CD4-positive, alpha-beta T cell treated with Interleukin-15 for 4 hours (primary cell): ENCODE measurements at regions not wholly inside any gene's neighbourhood (a gene's known extent, or its start where the extent isn't known, plus 50 kb on each side); places are given as distances from the start of the nearest gene placed in this dataset.
"Not testable (repeated sequence)": the region's sequence is repeated elsewhere in the genome, so short reads cannot be mapped to it uniquely, and the experiment has no call there.

Experiments used
- DNase-seq: peaks from one replicate; pipeline ENCODE4 v3.0.0-alpha.2; 2020; ENCODE audit warnings: low spot score

DNA sequence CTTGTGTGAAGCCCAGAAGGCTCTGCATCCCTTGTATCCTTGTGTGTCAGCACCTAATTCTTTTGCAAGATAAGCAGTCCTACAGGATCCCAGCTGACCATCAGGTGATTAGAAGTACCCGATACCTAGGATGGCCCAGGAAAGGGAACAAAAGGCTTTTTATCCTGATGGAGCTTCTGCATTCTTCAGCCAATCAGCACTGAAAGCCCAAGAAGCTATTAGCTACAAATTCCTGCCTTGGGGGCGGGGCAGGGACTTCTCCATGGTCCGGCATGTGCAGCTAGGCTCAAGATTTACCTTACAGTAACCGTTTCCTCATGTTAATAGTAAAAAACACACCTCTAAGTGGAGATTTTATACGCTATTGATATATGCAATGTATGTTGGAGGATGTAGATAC is 264.6 kb upstream of the THUMPD2 start:
- DNase-seq = no peak

DNA sequence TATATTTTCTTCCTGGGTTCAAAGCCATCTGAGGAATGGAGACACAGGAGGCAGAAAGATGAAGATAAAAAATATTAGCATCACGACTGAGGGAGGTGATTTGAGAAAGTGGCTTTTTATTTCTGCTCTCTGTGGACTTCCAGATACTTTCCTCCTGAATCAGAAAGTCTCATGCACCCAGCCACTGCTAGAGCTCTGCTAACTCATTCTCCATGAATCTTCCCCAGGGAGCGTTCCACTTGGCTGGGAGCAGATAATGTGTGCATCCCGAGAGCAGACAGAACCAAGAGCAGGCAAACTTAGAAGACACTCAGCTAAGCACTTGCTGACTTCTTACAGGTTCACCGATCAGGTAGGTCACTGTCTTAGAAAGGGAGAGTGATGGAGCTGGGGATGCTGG is 264.1 kb upstream of the THUMPD2 start:
- no peak for DNase-seq

GRCh38 chr2:40041422-40042382 is 262.6 kb upstream of the THUMPD2 start:
- no peak for DNase-seq

DNA sequence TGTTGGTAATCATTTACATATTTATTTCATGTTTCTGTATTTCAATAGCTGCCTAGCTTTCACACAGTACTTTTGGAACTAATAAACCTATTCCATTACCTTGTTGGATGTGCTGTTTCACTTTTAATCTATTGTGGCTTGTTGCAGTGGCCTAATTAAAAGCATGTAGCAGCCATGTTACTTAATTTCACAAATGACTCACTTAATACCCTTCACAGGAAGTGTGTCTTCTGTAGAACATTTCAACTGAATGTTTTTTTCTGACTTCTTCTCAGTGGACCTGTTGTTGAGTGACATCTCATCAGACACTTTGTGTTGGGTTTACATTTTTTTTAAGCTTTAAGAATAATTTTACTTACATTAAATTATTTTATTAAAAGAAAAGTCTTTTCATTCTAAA is 260.5 kb upstream of the THUMPD2 start:
- no peak for DNase-seq

DNA sequence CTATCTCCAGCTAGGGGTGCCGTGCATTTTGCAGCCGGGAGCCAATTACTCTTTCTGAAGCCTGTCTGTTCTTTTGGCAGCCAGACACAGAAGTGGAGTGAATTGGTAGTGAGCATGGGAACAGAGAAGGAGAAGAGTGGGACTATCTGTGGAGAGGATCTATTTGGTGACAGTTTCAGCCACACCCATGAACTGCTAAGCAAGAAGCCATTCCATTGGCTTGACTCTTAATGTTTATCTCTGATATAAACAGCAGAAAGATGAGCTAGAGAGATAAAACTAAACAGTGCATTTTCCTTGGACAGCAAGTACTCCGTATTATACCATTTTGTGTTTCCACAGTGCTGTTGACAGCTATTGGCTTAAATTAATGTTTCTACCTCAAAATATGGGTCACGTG is 259.6 kb upstream of the THUMPD2 start:
- DNase-seq = no peak

DNA sequence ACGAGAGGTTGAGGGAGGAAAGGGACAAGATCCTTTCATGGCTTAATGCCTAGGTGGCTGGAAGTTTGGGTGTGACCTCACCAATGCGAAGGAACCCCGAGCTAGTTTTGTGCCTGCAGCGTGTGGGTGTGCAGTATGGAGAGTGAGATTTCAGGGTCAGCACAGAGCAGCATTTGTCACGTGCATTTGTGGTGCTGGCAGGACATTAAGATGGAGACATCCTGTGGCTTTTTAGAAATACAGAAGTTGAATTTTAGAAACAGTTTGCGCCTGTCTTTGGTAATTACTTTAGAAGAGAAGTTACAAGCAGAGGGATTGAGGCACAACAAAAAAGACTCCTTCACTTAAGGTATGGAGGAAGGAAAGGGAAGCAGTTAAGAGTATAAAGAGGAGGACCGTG is 258.2 kb upstream of the THUMPD2 start:
- no peak for DNase-seq

DNA sequence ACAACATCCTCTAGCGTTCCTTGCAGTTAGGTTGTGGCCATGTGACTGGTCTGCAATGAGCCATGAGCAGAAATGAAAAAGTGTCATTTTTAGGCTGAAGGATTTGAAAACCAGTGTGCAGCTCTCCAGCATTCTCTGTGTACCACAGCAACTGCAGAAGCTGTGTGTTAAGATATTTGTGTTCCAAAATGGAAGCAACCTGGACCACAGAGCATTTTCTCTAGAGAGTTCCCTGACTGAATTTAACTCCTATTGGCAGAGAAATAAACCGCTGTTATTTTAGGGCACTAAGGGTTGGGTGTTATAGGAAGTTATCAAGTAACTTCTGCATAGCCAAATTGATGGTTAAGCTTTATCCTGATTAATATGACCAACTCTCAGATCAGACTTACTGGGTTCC is 257.2 kb upstream of the THUMPD2 start:
- DNase-seq = no peak

DNA sequence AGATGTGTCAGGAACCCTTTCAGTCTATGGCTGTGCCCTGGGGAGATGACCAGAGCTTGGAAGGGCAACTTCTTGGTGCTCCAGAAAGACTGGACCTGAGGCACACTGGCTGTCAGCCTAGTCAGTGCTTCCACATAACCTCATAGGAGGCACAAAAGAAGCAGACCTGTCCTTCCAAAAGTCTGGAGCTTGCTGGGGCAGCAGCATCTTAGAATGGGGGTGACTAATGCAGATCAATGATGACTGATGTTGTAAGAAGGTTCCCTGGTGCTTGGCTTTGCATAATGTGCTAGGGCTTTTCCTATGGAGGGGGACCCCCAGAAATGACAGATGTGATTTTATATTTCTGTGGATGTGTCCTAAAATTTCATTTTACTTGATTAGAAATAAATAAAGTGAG is 255.7 kb upstream of the THUMPD2 start:
- no peak for DNase-seq

DNA sequence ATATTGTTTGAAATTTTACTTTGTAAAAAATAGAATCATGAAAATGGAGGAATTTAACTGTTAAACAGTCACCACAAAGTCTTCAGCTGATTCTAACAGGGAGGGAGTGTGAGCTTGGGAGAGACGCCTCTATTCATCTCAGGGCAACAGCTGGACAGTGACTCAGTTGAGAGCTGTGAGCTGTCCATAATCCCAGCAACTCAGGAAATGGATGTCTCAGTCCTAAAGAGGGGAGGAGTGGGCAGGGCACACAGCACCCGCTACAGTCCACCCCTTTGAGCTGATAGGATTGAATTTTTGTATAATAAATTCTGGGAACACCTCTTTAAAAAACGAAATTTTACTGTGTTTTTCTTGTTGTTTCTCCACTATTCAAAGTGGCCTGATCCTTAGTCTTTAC is 255.1 kb upstream of the THUMPD2 start:
- no peak for DNase-seq

GRCh38 chr2:40033781-40034180 is 254.7 kb upstream of the THUMPD2 start:
- DNase-seq = no peak

DNA sequence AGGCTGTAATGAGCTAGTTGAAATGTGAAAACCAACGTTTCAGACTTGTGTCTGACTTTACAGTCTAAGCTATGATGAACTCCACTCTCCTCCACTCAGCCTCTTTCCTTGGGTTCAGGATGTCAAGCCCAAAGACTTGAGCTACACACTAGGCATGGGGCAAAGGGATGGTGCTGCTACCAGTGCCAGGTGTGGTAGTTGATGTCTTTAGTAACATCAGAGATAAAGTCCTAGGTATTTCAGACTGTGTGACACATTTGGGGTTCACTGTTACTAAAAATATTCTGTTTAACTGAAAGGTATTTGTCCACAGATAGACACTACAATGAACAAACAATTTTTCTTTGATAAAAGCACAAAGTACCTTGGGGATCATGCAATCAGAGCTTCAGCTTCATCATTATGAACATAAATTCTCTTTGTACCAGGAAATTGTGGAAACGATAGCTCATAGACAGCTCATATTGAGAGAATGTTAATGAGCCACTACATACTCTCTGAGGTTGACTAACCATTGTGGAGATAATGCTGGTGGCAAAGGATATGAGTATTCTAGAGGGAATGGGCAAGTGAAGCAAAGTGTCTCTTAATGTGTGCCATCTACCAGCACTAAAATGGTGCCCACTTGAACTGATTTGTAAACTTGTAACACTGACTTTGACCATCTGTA is 253.7 kb upstream of the THUMPD2 start:
- no peak for DNase-seq

- DNase-seq = no peak
Observed at GRCh38 chr2:40030456-40030975, 251.5 kb upstream of the THUMPD2 start.

- no peak for DNase-seq
Observed at GRCh38 chr2:40028792-40029488, 249.9 kb upstream of the THUMPD2 start.

DNA sequence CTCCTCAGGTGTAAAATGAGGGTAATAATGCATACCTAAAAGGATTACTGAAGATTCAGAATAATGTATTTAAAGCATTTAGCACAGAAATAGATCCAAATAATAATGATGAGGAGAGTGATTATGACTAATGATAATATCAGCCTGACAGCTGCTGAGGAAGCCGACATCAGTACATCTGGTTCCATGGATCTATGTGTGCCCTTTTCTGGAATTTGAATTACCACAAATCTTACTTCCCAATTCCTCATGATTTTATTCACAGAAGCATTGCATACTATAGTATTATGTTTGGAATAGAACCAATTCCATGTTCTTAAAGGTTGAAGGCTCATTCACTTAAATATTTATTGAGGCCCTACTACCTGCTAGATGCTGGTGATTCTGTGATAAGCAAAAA is 248.9 kb upstream of the THUMPD2 start:
- DNase-seq = no peak

DNA sequence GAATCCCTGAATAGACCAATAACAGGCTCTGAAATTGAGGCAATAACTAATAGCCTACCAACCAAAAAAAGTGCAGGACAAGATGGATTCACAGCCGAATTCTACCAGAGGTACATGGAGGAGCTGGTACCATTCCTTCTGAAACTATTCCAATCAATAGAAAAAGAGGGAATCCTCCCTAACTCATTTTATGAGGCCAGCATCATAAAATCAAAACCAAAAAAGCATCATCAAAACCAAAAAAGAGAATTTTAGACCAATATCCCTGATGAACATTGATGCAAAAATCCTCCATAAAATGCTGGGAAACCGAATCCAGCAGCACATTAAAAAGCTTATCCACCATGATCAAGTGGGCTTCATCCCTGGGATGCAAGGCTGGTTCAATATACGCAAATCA is 246.2 kb upstream of the THUMPD2 start:
- not testable (repeated sequence) for DNase-seq

DNA sequence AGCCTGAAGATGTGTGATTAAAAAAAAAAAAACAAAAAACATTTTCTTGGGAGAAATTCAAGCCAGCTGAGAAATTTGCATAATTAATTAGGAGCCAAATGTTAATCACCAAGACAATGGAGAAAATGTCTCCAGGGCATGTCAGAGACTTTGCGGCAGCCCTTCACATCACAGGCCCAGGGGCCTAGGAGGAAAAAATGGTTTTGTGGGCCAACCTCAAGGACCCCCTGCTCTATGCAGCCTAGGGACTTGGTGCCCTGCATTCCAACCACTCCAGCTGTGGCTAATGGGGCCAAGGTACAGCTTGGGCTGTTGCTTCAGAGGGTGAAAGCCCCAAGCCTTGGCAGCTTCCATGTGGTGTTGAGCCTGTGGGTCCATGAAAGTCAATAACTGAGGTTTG is 241.9 kb upstream of the THUMPD2 start:
- no peak for DNase-seq

DNA sequence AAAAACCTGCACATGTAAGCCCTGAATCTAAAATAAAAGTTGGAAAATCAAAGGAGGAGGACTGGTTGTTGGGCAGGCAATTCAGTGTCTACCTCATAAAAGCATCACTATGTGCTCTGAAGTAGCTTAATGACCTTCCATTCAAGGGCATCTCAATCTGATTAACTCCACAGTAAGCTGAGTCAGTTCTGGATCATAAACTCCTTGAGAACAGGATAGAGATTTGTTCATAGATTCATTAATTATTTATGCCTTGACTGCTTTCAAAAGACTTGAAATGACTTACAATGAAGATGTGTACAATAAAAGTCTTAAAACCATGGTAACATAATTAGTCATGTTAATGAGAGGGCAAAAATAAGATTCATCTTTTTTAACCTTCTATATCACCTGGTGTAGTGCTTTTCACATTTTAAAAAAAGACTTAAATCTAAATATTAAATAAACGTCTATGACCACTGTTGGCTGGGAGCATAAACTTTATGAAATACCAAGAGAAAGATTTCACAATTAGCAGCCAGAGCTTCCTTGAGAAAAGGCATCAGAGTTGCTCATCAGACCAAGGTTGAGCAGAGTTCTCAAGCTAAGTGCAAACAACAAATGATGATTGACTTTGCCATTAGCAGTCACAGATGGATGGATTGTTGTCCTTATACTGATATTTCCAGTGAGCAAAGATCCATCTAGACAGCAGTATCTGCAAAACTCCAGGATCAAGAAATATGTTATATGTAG is 237.3 kb upstream of the THUMPD2 start:
- DNase-seq = no peak

- not testable (repeated sequence) for DNase-seq
Observed at GRCh38 chr2:40013962-40014361, 234.9 kb upstream of the THUMPD2 start.

DNA sequence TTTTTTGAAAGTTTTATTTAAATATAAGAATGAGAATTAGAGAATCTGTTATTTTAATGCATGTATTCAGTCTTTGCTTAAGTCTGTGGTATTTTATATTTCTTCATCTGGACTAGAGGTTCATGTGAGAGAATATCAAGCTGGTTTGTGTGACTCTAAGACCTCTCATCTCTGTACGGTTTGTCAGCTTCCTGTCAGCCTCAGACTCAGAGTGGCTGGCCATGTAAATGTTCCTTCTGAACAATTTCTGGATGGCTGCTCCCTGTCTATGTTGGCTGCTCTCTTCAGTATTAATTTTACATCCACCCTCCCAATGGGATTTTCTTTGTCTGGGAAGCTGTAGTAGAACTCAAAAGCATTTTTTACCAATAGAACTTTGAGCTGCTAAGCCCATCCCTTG is 225.3 kb upstream of the THUMPD2 start:
- no peak for DNase-seq

DNA sequence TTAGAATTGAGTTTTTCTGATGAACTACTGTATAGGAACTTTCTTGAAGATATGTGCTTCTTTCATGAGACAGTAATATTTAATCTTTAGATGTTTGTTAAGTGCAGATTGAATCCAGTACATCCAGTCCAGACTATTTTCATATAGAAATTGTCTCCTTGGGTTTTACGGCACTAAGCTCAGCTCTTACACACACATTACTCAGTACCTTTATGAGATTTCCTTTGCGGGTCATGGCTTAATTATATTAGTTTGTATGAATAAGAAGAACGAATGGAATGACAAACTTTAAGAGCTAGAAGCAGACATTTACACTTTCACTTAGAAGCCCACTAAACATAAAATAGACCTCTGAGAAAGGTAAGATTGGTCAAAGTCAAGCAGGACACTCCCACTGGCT is 223.3 kb upstream of the THUMPD2 start:
- DNase-seq = no peak

- no peak for DNase-seq
Observed at GRCh38 chr2:39999864-40000263, 220.8 kb upstream of the THUMPD2 start.

- no peak for DNase-seq
Observed at GRCh38 chr2:39998617-39999016, 219.6 kb upstream of the THUMPD2 start.
